Vagina (tissue), 2 donors: ENCODE measurements at regions not wholly inside any gene's neighbourhood (a gene's known extent, or its start where the extent isn't known, plus 50 kb on each side); places are given as distances from the start of the nearest gene placed in this dataset.

Experiments
- DNase-seq, 2 donors: peaks; one replicate each; pipeline ENCODE4 v3.0.0-alpha.2; 2017; ENCODE audit errors: extremely low spot score in 2 of 2
- H3K27ac ChIP-seq: fragments of 200-600 bp; sonication (generic); one replicate; pipeline ENCODE4 v1.5.1; 2019
- H3K27me3 ChIP-seq: fragments of 200-600 bp; sonication (generic); one replicate; pipeline ENCODE4 v1.5.1; 2019
- H3K36me3 ChIP-seq, 2 donors: fragments of 200-600 bp; sonication (generic); one replicate each; pipeline ENCODE4 v1.5.1; 2017 to 2019
- H3K4me1 ChIP-seq: fragments of 200-600 bp; sonication (generic); one replicate; pipeline ENCODE4 v1.5.1; 2019
- H3K4me3 ChIP-seq, 2 donors: fragments of 200-600 bp; sonication (generic); 1 replicate in 1 of 2; 2 replicates in 1 of 2; pipeline ENCODE4 v1.5.1; 2016 to 2019
- H3K9me3 ChIP-seq: fragments of 200-600 bp; sonication (generic); one replicate; pipeline ENCODE4 v1.5.1; 2019
- CTCF ChIP-seq, 3 experiments: fragments of 450-650 bp in 2 of 3; fragments of 200-600 bp in 1 of 3; sonication (generic) in 1 of 3; IDR thresholded peaks; one replicate each; pipeline ENCODE4 v1.5.1; 2017 to 2019; ENCODE audit warnings: antibody characterized with exemption in 3 of 3, mild to moderate bottlenecking in 2 of 3, moderate library complexity in 2 of 3
- POLR2A ChIP-seq, 2 donors: fragments of 450-650 bp; IDR thresholded peaks; one replicate each; pipeline ENCODE4 v1.6.1; 2017; ENCODE audit warnings: antibody characterized with exemption in 2 of 2, mild to moderate bottlenecking in 2 of 2, moderate library complexity in 2 of 2
- POLR2AphosphoS5 ChIP-seq, 2 donors: sonication (generic); formaldehyde crosslinking; IDR thresholded peaks; one replicate each; pipeline ENCODE4 v1.9.0; 2017; ENCODE audit warnings: antibody characterized with exemption in 2 of 2, mild to moderate bottlenecking in 2 of 2, low read depth in 1 of 2; ENCODE audit not compliant: insufficient read depth in 1 of 2
- intact Hi-C: fragments of 100-400 bp; cut with DNase I; formaldehyde crosslinking; loops from one replicate; pipeline ENCODE4 v1.15.1; 2023

- Histone ChIP-seq H3K36me3 (no peaks in the 10 kb centered on the region), H3K27ac (no peak overlapping the region), H3K9me3 (no peaks in the 10 kb centered on the region), H3K4me1 (no peaks in the 10 kb centered on the region), H3K27me3 (no peaks in the 10 kb centered on the region), H3K4me3 (no peak overlapping the region)
- intact Hi-C loops, result no loop called here
- DNase-seq, result no peak
- TF ChIP-seq CTCF (IDR thresholded peaks at IDR 0.05), result no peak
- TF ChIP-seq POLR2A (IDR thresholded peaks at IDR 0.05), result no peak
- no peak for TF ChIP-seq POLR2AphosphoS5 (IDR thresholded peaks at IDR 0.05; ENCODE audit: insufficient read depth in 1 of 2, low read depth in 1 of 2)
Measured at GRCh38 chr16:9429646-9430330, 338.3 kb downstream of the HAPSTR1 start.

- Histone ChIP-seq H3K9me3 (no peaks in the 10 kb centered on the region), H3K4me1 (no peaks in the 10 kb centered on the region), H3K27ac (no peak overlapping the region), H3K27me3 (no peaks in the 10 kb centered on the region), H3K4me3 (no peak overlapping the region), H3K36me3 (no peaks in the 10 kb centered on the region)
- intact Hi-C loops, result no loop called here
- no peak for TF ChIP-seq POLR2A (IDR thresholded peaks at IDR 0.05)
- TF ChIP-seq CTCF (IDR thresholded peaks at IDR 0.05), result no peak
- no peak for TF ChIP-seq POLR2AphosphoS5 (IDR thresholded peaks at IDR 0.05; ENCODE audit: insufficient read depth in 1 of 2, low read depth in 1 of 2)
- no peak for DNase-seq
Measured at GRCh38 chr16:9434659-9435058, 343.2 kb downstream of the HAPSTR1 start.

GRCh38 chr16:9436175-9436574 is 344.7 kb downstream of the HAPSTR1 start:
- Histone ChIP-seq H3K9me3 (no peaks in the 10 kb centered on the region), H3K27me3 (no peaks in the 10 kb centered on the region), H3K27ac (no peak overlapping the region), H3K4me3 (no peak overlapping the region), H3K36me3 (no peaks in the 10 kb centered on the region), H3K4me1 (no peaks in the 10 kb centered on the region)
- intact Hi-C loops, result no loop called here
- DNase-seq, result no peak
- TF ChIP-seq POLR2AphosphoS5 (IDR thresholded peaks at IDR 0.05; ENCODE audit: insufficient read depth in 1 of 2, low read depth in 1 of 2), result no peak
- no peak for TF ChIP-seq CTCF (IDR thresholded peaks at IDR 0.05)
- TF ChIP-seq POLR2A (IDR thresholded peaks at IDR 0.05), result no peak

GRCh38 chr16:9437115-9437514 is 345.7 kb downstream of the HAPSTR1 start:
- no peak for DNase-seq
- intact Hi-C loops, result no loop called here
- no peaks in the 10 kb centered on the region for H3K27me3 ChIP-seq

More at GRCh38 chr16:9437115-9437514, 345.7 kb downstream of the HAPSTR1 start:
- Histone ChIP-seq H3K4me1 (no peaks in the 10 kb centered on the region), H3K27ac (no peak overlapping the region), H3K4me3 (no peak overlapping the region), H3K36me3 (no peaks in the 10 kb centered on the region), H3K9me3 (no peaks in the 10 kb centered on the region)
- TF ChIP-seq POLR2A (IDR thresholded peaks at IDR 0.05) (no peak), CTCF (IDR thresholded peaks at IDR 0.05) (no peak)
